H1 (cell line): ENCODE measurements at regions not wholly inside any gene's neighbourhood (a gene's known extent, or its start where the extent isn't known, plus 50 kb on each side); places are given as distances from the start of the nearest gene placed in this dataset.

Experiments used
- CTCF ChIA-PET: fragments of 300-600 bp; sonication (Branson Sonifier 250); formaldehyde crosslinking; loops from one replicate; lab custom pipeline; 2021; ENCODE audit not compliant: partially characterized antibody; lab: Charles Lee
- POLR2A ChIA-PET: fragments of 300-600 bp; sonication (Branson Sonifier 250); formaldehyde crosslinking; loops from one replicate; lab custom pipeline; 2021; ENCODE audit warnings: inconsistent platforms; ENCODE audit not compliant: partially characterized antibody; lab: Charles Lee
- DNase-seq, 2 experiments: peaks; one replicate each; pipeline versions ENCODE4 v3.0.0 to v3.0.0-alpha.2; 2010 to 2022; ENCODE audit warnings: low spot score in 2 of 2, low read depth in 1 of 2, mixed read lengths in 1 of 2
- FAIRE-seq: peaks from 2 replicates; lab custom pipeline; 2011; peaks lifted over from hg19 to GRCh38; lab: Jason Lieb, UNC
- H2AFZ ChIP-seq: 2 replicates; pipeline ENCODE4 v1.8.1; 2012; ENCODE audit warnings: low read length, inconsistent platforms
- H2AK5ac ChIP-seq: 2 replicates; pipeline ENCODE4 v1.6.1; 2013; ENCODE audit warnings: low read depth, low read length
- H2BK120ac ChIP-seq: replicated peaks from 2 replicates; pipeline ENCODE3; 2013; ENCODE audit warnings: low read depth, low read length, inconsistent platforms
- H2BK12ac ChIP-seq: 2 replicates; pipeline ENCODE4 v1.6.1; 2013; ENCODE audit warnings: low read depth, low read length
- H2BK15ac ChIP-seq: 2 replicates; pipeline ENCODE4 v1.6.1; 2013; ENCODE audit warnings: low read length
- H2BK20ac ChIP-seq: 2 replicates; pipeline ENCODE4 v1.6.1; 2013; ENCODE audit warnings: low read length
- H2BK5ac ChIP-seq: 2 replicates; pipeline ENCODE4 v1.6.1; 2013; ENCODE audit warnings: low read depth, low read length
- H3K14ac ChIP-seq: 2 replicates; pipeline ENCODE4 v1.6.1; 2013; ENCODE audit warnings: inconsistent platforms; ENCODE audit not compliant: insufficient read length
- H3K18ac ChIP-seq: 2 replicates; pipeline ENCODE4 v1.6.1; 2013; ENCODE audit warnings: low read length; ENCODE audit errors: extremely low read depth
- H3K23ac ChIP-seq: 2 replicates; pipeline ENCODE4 v1.6.1; 2013; ENCODE audit warnings: inconsistent platforms; ENCODE audit not compliant: insufficient read length
- H3K23me2 ChIP-seq: 2 replicates; pipeline ENCODE4 v1.6.1; 2013; ENCODE audit warnings: low read depth, low read length
- H3K27ac ChIP-seq: 2 replicates; pipeline ENCODE4 v1.6.1; 2011; ENCODE audit warnings: low read depth, low read length, inconsistent platforms
- H3K27me3 ChIP-seq, 4 experiments: replicated peaks in 1 of 4; 1 replicate in 1 of 4; 2 replicates in 3 of 4; pipeline versions ENCODE4 v1.6.1 to v1.8.1; 2011 to 2013; ENCODE audit warnings: low read length in 3 of 4, mild to moderate bottlenecking in 3 of 4, inconsistent platforms in 2 of 4, mixed read lengths in 2 of 4, moderate library complexity in 1 of 4; ENCODE audit not compliant: control insufficient read depth in 3 of 4, insufficient read depth in 3 of 4; ENCODE audit errors: extremely low read depth in 1 of 4
- H3K36me3 ChIP-seq, 4 experiments: 2 replicates each; pipeline versions ENCODE4 v1.6.1 to v1.8.1; 2011 to 2013; ENCODE audit warnings: mild to moderate bottlenecking in 4 of 4, low read length in 3 of 4, moderate library complexity in 2 of 4, control low read depth in 1 of 4, inconsistent platforms in 1 of 4; ENCODE audit not compliant: insufficient read depth in 4 of 4, control insufficient read depth in 2 of 4
- H3K4ac ChIP-seq: replicated peaks from 2 replicates; pipeline ENCODE3; 2013; ENCODE audit warnings: low read length, low read depth, mixed read lengths, inconsistent platforms; ENCODE audit not compliant: insufficient read length
- H3K4me1 ChIP-seq, 4 experiments: replicated peaks in 1 of 4; 1 replicate in 1 of 4; 2 replicates in 3 of 4; pipeline versions ENCODE4 v1.6.1 to v1.8.1; 2011 to 2013; ENCODE audit warnings: low read length in 3 of 4, inconsistent platforms in 2 of 4, mixed read lengths in 1 of 4; ENCODE audit not compliant: insufficient read depth in 4 of 4, control insufficient read depth in 3 of 4
- H3K4me2 ChIP-seq, 2 experiments: 2 replicates each; pipeline versions ENCODE4 v1.6.1 to v1.8.1; 2011 to 2013; ENCODE audit warnings: low read depth in 2 of 2, low read length in 2 of 2, control low read depth in 1 of 2, inconsistent platforms in 1 of 2, mild to moderate bottlenecking in 1 of 2; ENCODE audit not compliant: insufficient read depth in 1 of 2
- H3K4me3 ChIP-seq, 4 experiments: fragments of 200-600, 300-600 bp in 1 of 4; sonication (generic), shearing (Covaris generic), sonication (Bioruptor Twin) in 1 of 4; 2 replicates each; pipeline versions ENCODE4 v1.5.1 to v1.8.1; 2011 to 2016; ENCODE audit warnings: low read length in 4 of 4, low read depth in 3 of 4, control low read depth in 2 of 4, inconsistent platforms in 2 of 4, mild to moderate bottlenecking in 2 of 4, mixed read lengths in 1 of 4, moderate library complexity in 1 of 4; ENCODE audit not compliant: insufficient read depth in 2 of 4; ENCODE audit errors: extremely low read depth in 1 of 4
- H3K56ac ChIP-seq: replicated peaks from 2 replicates; pipeline ENCODE3; 2013; ENCODE audit warnings: low read depth, mild to moderate bottlenecking, mixed read lengths, low read length, inconsistent platforms; ENCODE audit not compliant: insufficient read length
- H3K79me1 ChIP-seq: 2 replicates; pipeline ENCODE4 v1.6.1; 2013; ENCODE audit warnings: low read depth, low read length, control low read depth
- H3K79me2 ChIP-seq, 2 experiments: 2 replicates each; pipeline versions ENCODE4 v1.6.1 to v1.8.1; 2012 to 2013; ENCODE audit warnings: low read length in 2 of 2, mild to moderate bottlenecking in 2 of 2, inconsistent platforms in 1 of 2; ENCODE audit not compliant: insufficient read depth in 2 of 2, control insufficient read depth in 1 of 2
- H3K9ac ChIP-seq, 4 experiments: replicated peaks in 1 of 4; 1 replicate in 1 of 4; 2 replicates in 3 of 4; pipeline versions ENCODE4 v1.6.1 to v1.8.1; 2011 to 2013; ENCODE audit warnings: low read depth in 3 of 4, low read length in 3 of 4, control low read depth in 2 of 4, mild to moderate bottlenecking in 2 of 4, moderate library complexity in 2 of 4, inconsistent platforms in 1 of 4; ENCODE audit errors: extremely low read depth in 1 of 4
- H3K9me3 ChIP-seq, 2 experiments: 2 replicates each; pipeline versions ENCODE4 v1.6.1 to v1.8.1; 2012 to 2013; ENCODE audit warnings: mild to moderate bottlenecking in 2 of 2, moderate library complexity in 2 of 2, control low read depth in 1 of 2, inconsistent platforms in 1 of 2, low read depth in 1 of 2, low read length in 1 of 2, mixed read lengths in 1 of 2; ENCODE audit not compliant: insufficient read depth in 2 of 2
- H4K20me1 ChIP-seq, 2 experiments: replicated peaks in 1 of 2; 2 replicates each; pipeline versions ENCODE3 to v1.8.1; 2011 to 2013; ENCODE audit warnings: inconsistent platforms in 2 of 2, low read length in 2 of 2, mild to moderate bottlenecking in 1 of 2; ENCODE audit not compliant: insufficient read depth in 2 of 2, control insufficient read depth in 1 of 2
- H4K5ac ChIP-seq: 2 replicates; pipeline ENCODE4 v1.6.1; 2013; ENCODE audit warnings: low read length, low read depth, mixed read lengths, inconsistent platforms; ENCODE audit not compliant: insufficient read length
- H4K8ac ChIP-seq: 2 replicates; pipeline ENCODE4 v1.8.0; 2013; ENCODE audit warnings: mild to moderate bottlenecking, moderate library complexity, low read length, inconsistent platforms; ENCODE audit not compliant: insufficient read depth; ENCODE audit errors: extremely low read depth
- H4K91ac ChIP-seq: replicated peaks from 2 replicates; pipeline ENCODE3; 2013; ENCODE audit warnings: low read length, mixed read lengths, inconsistent platforms; ENCODE audit not compliant: insufficient read length
- ASH2L ChIP-seq: fragments of 200-600, 300-600 bp; sonication (generic); IDR thresholded peaks from one replicate; pipeline ENCODE4 v1.7.1; 2017; ENCODE audit warnings: low read length
- BACH1 ChIP-seq: IDR thresholded peaks from 2 replicates; pipeline ENCODE4 v1.6.1; 2012; ENCODE audit warnings: low read length, improper control_type of control experiment
- CBX8 ChIP-seq: fragments of 300-800, 300-1000 bp; sonication (generic); IDR thresholded peaks from 2 replicates; pipeline ENCODE4 v1.7.1; 2016; ENCODE audit warnings: low read depth, low read length, borderline replicate concordance
- CEBPB ChIP-seq: IDR thresholded peaks from 2 replicates; pipeline ENCODE4 v1.6.1; 2012; ENCODE audit warnings: low read depth, low read length
- EGR1 ChIP-seq: IDR thresholded peaks from 2 replicates; pipeline ENCODE4 v1.6.1; 2011; ENCODE audit warnings: low read depth, low read length, borderline replicate concordance
- JUN ChIP-seq: IDR thresholded peaks from 2 replicates; pipeline ENCODE4 v1.6.1; 2011; ENCODE audit warnings: low read depth, mild to moderate bottlenecking, improper control_type of control experiment, low read length
- NRF1 ChIP-seq: IDR thresholded peaks from 2 replicates; pipeline ENCODE4 v1.6.1; 2011; ENCODE audit warnings: mild to moderate bottlenecking, low read depth, low read length, improper control_type of control experiment
- POLR2A ChIP-seq, 2 experiments: IDR thresholded peaks; 1 replicate in 1 of 2; 2 replicates in 1 of 2; pipeline ENCODE4 v1.6.1; 2011; ENCODE audit warnings: low read depth in 2 of 2, low read length in 2 of 2, mild to moderate bottlenecking in 2 of 2; ENCODE audit errors: control extremely low read depth in 1 of 2
- SP2 ChIP-seq: IDR thresholded peaks from 2 replicates; pipeline ENCODE4 v1.6.1; 2012; ENCODE audit warnings: mild to moderate bottlenecking, low read length, inconsistent platforms
- TBP ChIP-seq: IDR thresholded peaks from 2 replicates; pipeline ENCODE4 v1.6.1; 2011; ENCODE audit warnings: low read depth, low read length, improper control_type of control experiment
- WGBS, 2 experiments: shearing (Covaris generic) in 1 of 2; methylation state at CpG; one replicate each; pipeline versions ENCODE4 v1.1.6 to v1.1.7; 2013 to 2015; ENCODE audit warnings: low lambda C conversion rate in 2 of 2, mixed read lengths in 2 of 2, inconsistent platforms in 1 of 2, low coverage in 1 of 2, missing lambda C conversion rate in 1 of 2; ENCODE audit not compliant: insufficient replicate concordance in 2 of 2, insufficient coverage in 1 of 2, insufficient read length in 1 of 2; ENCODE audit errors: extremely low coverage in 1 of 2, missing lambda C conversion rate in 1 of 2; 5-methylcytosine and 5-hydroxymethylcytosine counted together
- TF ChIP-seq, protein P1 (sequence below), 3 experiments: IDR thresholded peaks; 1 replicate in 2 of 3; 2 replicates in 1 of 3; pipeline versions ENCODE4 v1.5.1 to v1.6.1; 2011; ENCODE audit warnings: low read length in 3 of 3, mild to moderate bottlenecking in 3 of 3, inconsistent platforms in 2 of 3, low read depth in 1 of 3, moderate library complexity in 1 of 3; ENCODE audit not compliant: insufficient read depth in 1 of 3; ENCODE audit errors: control extremely low read depth in 1 of 3
- TF ChIP-seq, protein P2 (sequence below): IDR thresholded peaks from 2 replicates; pipeline ENCODE4 v1.6.1; 2012; ENCODE audit warnings: low read length, inconsistent platforms

DNA sequence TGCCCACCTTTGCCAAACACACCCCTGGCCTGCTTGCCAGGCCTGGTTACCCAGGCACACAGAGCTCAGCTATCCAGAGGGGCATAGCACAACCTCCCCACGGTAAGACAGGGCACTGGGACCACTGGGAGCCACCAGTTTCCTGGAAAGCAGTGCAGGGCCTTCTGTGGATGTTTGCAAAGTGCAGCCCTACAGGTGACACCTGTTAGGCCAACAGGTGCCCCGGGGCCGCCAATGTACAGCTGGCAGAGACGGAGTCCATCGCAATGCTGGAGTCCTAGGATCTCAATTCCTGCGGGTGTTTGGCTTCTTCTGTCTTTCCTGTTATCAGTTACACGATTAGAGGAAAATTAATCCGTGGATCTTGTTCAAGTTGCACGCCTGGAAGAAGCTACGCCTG is 94.9 kb downstream of the NPTX2 start:
- Histone ChIP-seq H3K56ac (no peak overlapping the region), H3K9ac (no peak overlapping the region), H2BK120ac (no peak overlapping the region), H3K23ac (no peak overlapping the region), H3K4me2 (no peak overlapping the region), H3K79me2 (no peaks in the 10 kb centered on the region), H3K4ac (no peak overlapping the region), H2BK12ac (no peak overlapping the region), H4K8ac (no peak overlapping the region), H3K14ac (no peak overlapping the region), H2BK5ac (no peak overlapping the region), H2BK15ac (no peak overlapping the region), H2BK20ac (no peak overlapping the region), H3K9me3 (no peaks in the 10 kb centered on the region), H3K4me3 (no peak overlapping the region), H2AK5ac (no peak overlapping the region), H3K79me1 (no peaks in the 10 kb centered on the region), H3K36me3 (no peaks in the 10 kb centered on the region), H3K23me2 (no peaks in the 10 kb centered on the region; the same call in 1 of the 2 replicates), H4K20me1 (no peaks in the 10 kb centered on the region), H3K4me1 (no peaks in the 10 kb centered on the region), H2AFZ (no peak overlapping the region), H4K5ac (no peak overlapping the region), H3K18ac (no peak overlapping the region), H4K91ac (no peak overlapping the region), H3K27me3 (no peaks in the 10 kb centered on the region), H3K27ac (no peak overlapping the region)
- POLR2A ChIA-PET: interaction anchor here (1.1 kb wide), 1 partner anchor 94 kb away, joined by 3 read pairs; no protein-coding TSS in a partner anchor
- FAIRE-seq: no peak
- WGBS, 2 experiments: 85% methylated on average over 10 of the region's 10 CpGs; no CpG with 5 or more reads in 1 of the 2 experiments
- no peak for DNase-seq
- CTCF ChIA-PET: no interaction called here
- TF ChIP-seq SP2: no peak
- no peak for TF ChIP-seq ASH2L
- no peak for TF ChIP-seq JUN
- TF ChIP-seq TBP: no peak
- TF ChIP-seq BACH1: no peak
- TF ChIP-seq CEBPB: no peak
- TF ChIP-seq, protein P1, sequence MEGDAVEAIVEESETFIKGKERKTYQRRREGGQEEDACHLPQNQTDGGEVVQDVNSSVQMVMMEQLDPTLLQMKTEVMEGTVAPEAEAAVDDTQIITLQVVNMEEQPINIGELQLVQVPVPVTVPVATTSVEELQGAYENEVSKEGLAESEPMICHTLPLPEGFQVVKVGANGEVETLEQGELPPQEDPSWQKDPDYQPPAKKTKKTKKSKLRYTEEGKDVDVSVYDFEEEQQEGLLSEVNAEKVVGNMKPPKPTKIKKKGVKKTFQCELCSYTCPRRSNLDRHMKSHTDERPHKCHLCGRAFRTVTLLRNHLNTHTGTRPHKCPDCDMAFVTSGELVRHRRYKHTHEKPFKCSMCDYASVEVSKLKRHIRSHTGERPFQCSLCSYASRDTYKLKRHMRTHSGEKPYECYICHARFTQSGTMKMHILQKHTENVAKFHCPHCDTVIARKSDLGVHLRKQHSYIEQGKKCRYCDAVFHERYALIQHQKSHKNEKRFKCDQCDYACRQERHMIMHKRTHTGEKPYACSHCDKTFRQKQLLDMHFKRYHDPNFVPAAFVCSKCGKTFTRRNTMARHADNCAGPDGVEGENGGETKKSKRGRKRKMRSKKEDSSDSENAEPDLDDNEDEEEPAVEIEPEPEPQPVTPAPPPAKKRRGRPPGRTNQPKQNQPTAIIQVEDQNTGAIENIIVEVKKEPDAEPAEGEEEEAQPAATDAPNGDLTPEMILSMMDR (IDR thresholded peaks at IDR 0.05; ENCODE audit: control extremely low read depth in 1 of 3, insufficient read depth in 1 of 3, low read depth in 1 of 3, low read length in 3 of 3): no peak
- no peak for TF ChIP-seq NRF1
- TF ChIP-seq EGR1: no peak
- TF ChIP-seq POLR2A (IDR thresholded peaks at IDR 0.05; ENCODE audit: control extremely low read depth in 1 of 2, low read depth in 2 of 2, low read length in 2 of 2): no peak
- no peak for TF ChIP-seq CBX8
- TF ChIP-seq, protein P2, sequence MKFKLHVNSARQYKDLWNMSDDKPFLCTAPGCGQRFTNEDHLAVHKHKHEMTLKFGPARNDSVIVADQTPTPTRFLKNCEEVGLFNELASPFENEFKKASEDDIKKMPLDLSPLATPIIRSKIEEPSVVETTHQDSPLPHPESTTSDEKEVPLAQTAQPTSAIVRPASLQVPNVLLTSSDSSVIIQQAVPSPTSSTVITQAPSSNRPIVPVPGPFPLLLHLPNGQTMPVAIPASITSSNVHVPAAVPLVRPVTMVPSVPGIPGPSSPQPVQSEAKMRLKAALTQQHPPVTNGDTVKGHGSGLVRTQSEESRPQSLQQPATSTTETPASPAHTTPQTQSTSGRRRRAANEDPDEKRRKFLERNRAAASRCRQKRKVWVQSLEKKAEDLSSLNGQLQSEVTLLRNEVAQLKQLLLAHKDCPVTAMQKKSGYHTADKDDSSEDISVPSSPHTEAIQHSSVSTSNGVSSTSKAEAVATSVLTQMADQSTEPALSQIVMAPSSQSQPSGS: no peak
